Panc1 (cell line): ENCODE measurements at regions not wholly inside any gene's neighbourhood (a gene's known extent, or its start where the extent isn't known, plus 50 kb on each side); places are given as distances from the start of the nearest gene placed in this dataset.
"Not testable (repeated sequence)": the region's sequence is repeated elsewhere in the genome, so short reads cannot be mapped to it uniquely, and the experiment has no call there.

Source experiments
- ATAC-seq: fragments of 200-7000 bp; cut with Tn5 transposase; 2 replicates; pipeline ENCODE4 v1.9.1; 2020; ENCODE audit warnings: mild to moderate bottlenecking, moderate library complexity
- BruUV-seq: library from RNA; stranded (reverse); fragments of 400-500 nt; replicated peaks from 2 replicates; lab custom pipeline; 2021; lab: Mats Ljungman, UMichigan
- CTCF ChIA-PET: fragments of 300-600 bp; sonication (Branson Sonifier 250); formaldehyde crosslinking; loops from one replicate; lab custom pipeline; 2022; ENCODE audit warnings: antibody characterized with exemption; lab: Charles Lee
- POLR2A ChIA-PET: fragments of 300-600 bp; sonication (Branson Sonifier 250); formaldehyde crosslinking; loops from one replicate; lab custom pipeline; 2022; ENCODE audit warnings: antibody characterized with exemption; lab: Charles Lee
- DNase-seq: peaks from one replicate; pipeline ENCODE4 v3.0.0-alpha.2; 2010; ENCODE audit warnings: low read depth, low spot score
- H3K27ac ChIP-seq: 2 replicates; pipeline ENCODE4 v1.5.1; 2011; ENCODE audit warnings: mild to moderate bottlenecking, low read length, inconsistent platforms
- H3K27me3 ChIP-seq: fragments of 200-500 bp; sonication (Bioruptor generic); 2 replicates; pipeline ENCODE4 v1.6.0; 2014; ENCODE audit warnings: low read length, inconsistent platforms; ENCODE audit not compliant: control insufficient read depth, insufficient read depth
- H3K36me3 ChIP-seq: fragments of 200-500 bp; sonication (Bioruptor generic); 2 replicates; pipeline ENCODE4 v1.5.1; 2014; ENCODE audit warnings: inconsistent platforms, mild to moderate bottlenecking, low read length, moderate library complexity; ENCODE audit not compliant: control insufficient read depth, insufficient read depth
- H3K4me1 ChIP-seq: 2 replicates; pipeline ENCODE4 v1.5.1; 2011; ENCODE audit warnings: inconsistent platforms, mild to moderate bottlenecking, low read length, moderate library complexity; ENCODE audit not compliant: control insufficient read depth, insufficient read depth
- H3K4me3 ChIP-seq, 2 experiments: 2 replicates each; pipeline ENCODE4 v1.5.1; 2011 to 2012; ENCODE audit warnings: low read depth in 2 of 2, low read length in 2 of 2, mild to moderate bottlenecking in 2 of 2, inconsistent platforms in 1 of 2, moderate library complexity in 1 of 2
- H3K9me3 ChIP-seq: fragments of 200-500 bp; sonication (Bioruptor generic); 2 replicates; pipeline ENCODE4 v1.5.1; 2014; ENCODE audit warnings: low read depth, mild to moderate bottlenecking, inconsistent platforms, low read length, moderate library complexity; ENCODE audit not compliant: control insufficient read depth, insufficient read depth
- POLR2AphosphoS5 ChIP-seq: IDR thresholded peaks from 2 replicates; pipeline ENCODE4 v1.6.1; 2012; ENCODE audit warnings: mild to moderate bottlenecking, low read depth, low read length, moderate library complexity
- SIN3A ChIP-seq: IDR thresholded peaks from 2 replicates; pipeline ENCODE4 v1.6.1; 2012; ENCODE audit warnings: low read depth, mild to moderate bottlenecking, low read length, moderate library complexity, borderline replicate concordance; ENCODE audit not compliant: insufficient read depth
- TCF7L2 ChIP-seq: IDR thresholded peaks from 2 replicates; pipeline ENCODE4 v1.6.1; 2011; ENCODE audit warnings: mild to moderate bottlenecking, low read depth, low read length, inconsistent platforms
- in situ Hi-C: cut with HindIII; loops from 2 replicates; pipeline ENCODE4 v1.10.0; 2016; ENCODE audit warnings: low sequenced_read_pairs, low pct_unique_long_range_greater_than_20kb
- intact Hi-C: fragments of 100-400 bp; cut with micrococcal nuclease; formaldehyde crosslinking; loops from one replicate; pipeline ENCODE4 v1.10.0; 2022; ENCODE audit not compliant: unreplicated experiment
- TF ChIP-seq, protein P1 (sequence below): fragments of 450-650 bp; IDR thresholded peaks from 2 replicates; pipeline ENCODE4 v1.5.1; 2017; ENCODE audit warnings: mild to moderate bottlenecking
- TF ChIP-seq, protein P2 (sequence below), 2 experiments: IDR thresholded peaks; 2 replicates each; pipeline ENCODE4 v1.6.1; 2011 to 2012; ENCODE audit warnings: low read depth in 2 of 2, control low read depth in 1 of 2, low read length in 1 of 2, mild to moderate bottlenecking in 1 of 2, moderate library complexity in 1 of 2; ENCODE audit not compliant: insufficient read depth in 1 of 2

DNA sequence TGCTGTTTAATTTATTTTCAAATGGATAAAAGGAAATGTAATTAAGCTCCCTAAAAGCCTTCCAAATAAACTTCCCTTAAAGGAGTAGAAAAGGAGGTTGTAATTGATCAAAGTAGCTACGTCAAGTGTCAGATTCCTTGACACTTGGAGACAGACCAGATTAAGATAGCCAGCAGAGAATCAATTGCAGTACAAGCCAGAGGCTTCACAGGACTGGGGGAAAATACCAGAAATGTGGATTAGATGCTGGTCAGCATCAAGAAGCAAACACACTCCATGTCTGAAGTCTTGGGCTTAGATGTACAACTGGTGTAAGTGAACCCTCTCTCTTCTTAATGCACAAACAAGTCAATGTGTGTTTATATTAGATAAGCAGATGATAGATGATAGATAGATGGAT lies 184.9 kb upstream of the TAS2R1 start:
- H3K9me3 ChIP-seq, result no peaks in the 10 kb centered on the region
- ChIA-PET CTCF (no interaction called here), POLR2A (no interaction called here)
- DNase-seq, result no peak
- H3K27ac ChIP-seq, result no peak overlapping the region
- H3K4me3 ChIP-seq, result no peak overlapping the region
- in situ Hi-C loops, result no loop called here
- no peak for ATAC-seq
- H3K4me1 ChIP-seq, result no peaks in the 10 kb centered on the region
- H3K36me3 ChIP-seq, result no peaks in the 10 kb centered on the region
- intact Hi-C loops, result no loop called here
- no TSS peak for BruUV-seq
- TF ChIP-seq, protein P1, sequence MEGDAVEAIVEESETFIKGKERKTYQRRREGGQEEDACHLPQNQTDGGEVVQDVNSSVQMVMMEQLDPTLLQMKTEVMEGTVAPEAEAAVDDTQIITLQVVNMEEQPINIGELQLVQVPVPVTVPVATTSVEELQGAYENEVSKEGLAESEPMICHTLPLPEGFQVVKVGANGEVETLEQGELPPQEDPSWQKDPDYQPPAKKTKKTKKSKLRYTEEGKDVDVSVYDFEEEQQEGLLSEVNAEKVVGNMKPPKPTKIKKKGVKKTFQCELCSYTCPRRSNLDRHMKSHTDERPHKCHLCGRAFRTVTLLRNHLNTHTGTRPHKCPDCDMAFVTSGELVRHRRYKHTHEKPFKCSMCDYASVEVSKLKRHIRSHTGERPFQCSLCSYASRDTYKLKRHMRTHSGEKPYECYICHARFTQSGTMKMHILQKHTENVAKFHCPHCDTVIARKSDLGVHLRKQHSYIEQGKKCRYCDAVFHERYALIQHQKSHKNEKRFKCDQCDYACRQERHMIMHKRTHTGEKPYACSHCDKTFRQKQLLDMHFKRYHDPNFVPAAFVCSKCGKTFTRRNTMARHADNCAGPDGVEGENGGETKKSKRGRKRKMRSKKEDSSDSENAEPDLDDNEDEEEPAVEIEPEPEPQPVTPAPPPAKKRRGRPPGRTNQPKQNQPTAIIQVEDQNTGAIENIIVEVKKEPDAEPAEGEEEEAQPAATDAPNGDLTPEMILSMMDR, result no peak
- TF ChIP-seq SIN3A (no peak), TCF7L2 (no peak)
- no peaks in the 10 kb centered on the region for H3K27me3 ChIP-seq

DNA sequence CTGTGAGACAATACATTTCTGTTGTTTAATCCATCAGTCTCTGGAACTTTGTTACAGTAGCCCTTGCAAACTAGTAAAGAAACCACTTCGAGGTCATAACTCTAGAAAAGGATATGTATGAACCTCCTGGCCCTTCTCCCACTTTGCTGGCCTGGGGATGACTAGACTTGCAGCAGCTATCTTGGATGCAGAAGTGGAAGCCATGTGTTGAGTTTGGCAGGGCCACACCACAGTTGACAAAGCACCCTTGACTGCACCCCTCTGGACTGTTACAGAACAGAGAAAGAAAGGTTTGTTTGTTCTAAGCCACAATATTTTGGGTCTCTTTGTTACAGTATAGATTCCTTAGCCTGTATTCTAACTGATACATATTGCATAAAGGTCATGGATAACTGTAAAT lies 183.2 kb upstream of the TAS2R1 start:
- H3K36me3 ChIP-seq, result no peaks in the 10 kb centered on the region
- in situ Hi-C loops, result no loop called here
- ChIA-PET CTCF (no interaction called here), POLR2A (no interaction called here)
- ATAC-seq (no peak), DNase-seq (no peak)
- no peaks in the 10 kb centered on the region for H3K27me3 ChIP-seq
- intact Hi-C loops, result no loop called here
- no peaks in the 10 kb centered on the region for H3K4me1 ChIP-seq
- TF ChIP-seq, protein P1, result no peak
- TF ChIP-seq POLR2AphosphoS5 (no peak), SIN3A (no peak), TCF7L2 (no peak)
- TF ChIP-seq, protein P2, sequence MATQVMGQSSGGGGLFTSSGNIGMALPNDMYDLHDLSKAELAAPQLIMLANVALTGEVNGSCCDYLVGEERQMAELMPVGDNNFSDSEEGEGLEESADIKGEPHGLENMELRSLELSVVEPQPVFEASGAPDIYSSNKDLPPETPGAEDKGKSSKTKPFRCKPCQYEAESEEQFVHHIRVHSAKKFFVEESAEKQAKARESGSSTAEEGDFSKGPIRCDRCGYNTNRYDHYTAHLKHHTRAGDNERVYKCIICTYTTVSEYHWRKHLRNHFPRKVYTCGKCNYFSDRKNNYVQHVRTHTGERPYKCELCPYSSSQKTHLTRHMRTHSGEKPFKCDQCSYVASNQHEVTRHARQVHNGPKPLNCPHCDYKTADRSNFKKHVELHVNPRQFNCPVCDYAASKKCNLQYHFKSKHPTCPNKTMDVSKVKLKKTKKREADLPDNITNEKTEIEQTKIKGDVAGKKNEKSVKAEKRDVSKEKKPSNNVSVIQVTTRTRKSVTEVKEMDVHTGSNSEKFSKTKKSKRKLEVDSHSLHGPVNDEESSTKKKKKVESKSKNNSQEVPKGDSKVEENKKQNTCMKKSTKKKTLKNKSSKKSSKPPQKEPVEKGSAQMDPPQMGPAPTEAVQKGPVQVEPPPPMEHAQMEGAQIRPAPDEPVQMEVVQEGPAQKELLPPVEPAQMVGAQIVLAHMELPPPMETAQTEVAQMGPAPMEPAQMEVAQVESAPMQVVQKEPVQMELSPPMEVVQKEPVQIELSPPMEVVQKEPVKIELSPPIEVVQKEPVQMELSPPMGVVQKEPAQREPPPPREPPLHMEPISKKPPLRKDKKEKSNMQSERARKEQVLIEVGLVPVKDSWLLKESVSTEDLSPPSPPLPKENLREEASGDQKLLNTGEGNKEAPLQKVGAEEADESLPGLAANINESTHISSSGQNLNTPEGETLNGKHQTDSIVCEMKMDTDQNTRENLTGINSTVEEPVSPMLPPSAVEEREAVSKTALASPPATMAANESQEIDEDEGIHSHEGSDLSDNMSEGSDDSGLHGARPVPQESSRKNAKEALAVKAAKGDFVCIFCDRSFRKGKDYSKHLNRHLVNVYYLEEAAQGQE (IDR thresholded peaks at IDR 0.05; ENCODE audit: insufficient read depth in 1 of 2, low read depth in 2 of 2, low read length in 1 of 2), result no peak
- no peak overlapping the region for H3K27ac ChIP-seq
- no TSS peak for BruUV-seq
- no peak overlapping the region for H3K4me3 ChIP-seq
- no peaks in the 10 kb centered on the region for H3K9me3 ChIP-seq

DNA sequence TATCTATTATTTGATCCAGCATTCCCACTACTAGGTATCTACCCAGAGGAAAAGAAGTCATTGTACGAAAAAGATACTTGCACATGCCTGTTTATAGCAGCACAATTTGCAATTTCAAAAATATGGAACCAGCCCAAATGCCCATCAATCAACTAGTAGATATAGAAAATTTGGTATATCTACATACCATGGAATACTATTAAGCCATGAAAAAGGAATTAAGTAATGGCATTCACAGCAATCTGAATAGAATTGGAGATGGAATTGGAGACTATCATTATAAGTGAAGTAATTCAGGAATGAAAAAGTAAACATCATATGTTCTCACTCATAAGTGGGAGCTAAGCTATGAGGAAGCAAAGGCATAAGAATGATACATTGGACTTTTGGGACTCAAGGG lies 177.2 kb upstream of the TAS2R1 start:
- H3K4me3 ChIP-seq, intact Hi-C loops, CTCF ChIA-PET, H3K27me3 ChIP-seq, BruUV-seq, H3K36me3 ChIP-seq, H3K27ac ChIP-seq, H3K4me1 ChIP-seq, DNase-seq, ATAC-seq, H3K9me3 ChIP-seq, POLR2A ChIA-PET, in situ Hi-C loops: not testable (repeated sequence)
